ENCODE measurements at regions not wholly inside any gene's neighbourhood (a gene's known extent, or its start where the extent isn't known, plus 50 kb on each side); places are given as distances from the start of the nearest gene placed in this dataset.

DNA sequence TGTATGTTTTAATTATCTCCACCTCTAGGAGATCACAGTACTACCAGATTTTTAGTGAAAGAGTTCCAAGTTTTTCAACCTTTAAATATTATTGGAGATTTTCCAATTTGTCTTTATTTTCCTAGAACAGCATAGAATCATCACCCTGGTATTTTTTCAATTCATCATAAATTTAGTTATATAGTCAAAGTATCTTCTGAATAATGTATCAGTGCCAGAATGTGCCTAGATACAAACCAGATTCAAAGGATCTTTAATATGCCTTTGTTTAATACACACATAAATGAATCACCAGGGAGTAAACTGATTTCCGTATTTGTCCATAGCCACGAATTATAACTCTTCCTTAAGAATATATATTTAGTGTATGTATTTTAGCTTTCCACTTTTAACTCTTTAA lies 1373.1 kb downstream of the STIM2 start:
- H3K4me3 ChIP-seq (ENCODE audit: low read length) = no peak overlapping the region
- H3K36me3 ChIP-seq (ENCODE audit: control insufficient read depth, insufficient read depth, low read length) = no peaks in the 10 kb centered on the region
- H3K27me3 ChIP-seq (ENCODE audit: control insufficient read depth, insufficient read depth, low read length) = no peaks in the 10 kb centered on the region
- H3K27ac ChIP-seq (ENCODE audit: low read length) = no peak overlapping the region
- H3K4me1 ChIP-seq (ENCODE audit: control insufficient read depth, insufficient read depth, low read length) = peaks cover 1% of the 10 kb centered on the region; the same call in 1 of the 2 replicates
- DNase-seq (ENCODE audit: low read depth, low spot score) = no peak
- WGBS (ENCODE audit: insufficient coverage, insufficient read length) = no CpG with 5 or more reads among the region's 2 CpGs
- no peaks in the 10 kb centered on the region for H3K9me3 ChIP-seq (ENCODE audit: control insufficient read depth, insufficient read depth, low read length)

DNA sequence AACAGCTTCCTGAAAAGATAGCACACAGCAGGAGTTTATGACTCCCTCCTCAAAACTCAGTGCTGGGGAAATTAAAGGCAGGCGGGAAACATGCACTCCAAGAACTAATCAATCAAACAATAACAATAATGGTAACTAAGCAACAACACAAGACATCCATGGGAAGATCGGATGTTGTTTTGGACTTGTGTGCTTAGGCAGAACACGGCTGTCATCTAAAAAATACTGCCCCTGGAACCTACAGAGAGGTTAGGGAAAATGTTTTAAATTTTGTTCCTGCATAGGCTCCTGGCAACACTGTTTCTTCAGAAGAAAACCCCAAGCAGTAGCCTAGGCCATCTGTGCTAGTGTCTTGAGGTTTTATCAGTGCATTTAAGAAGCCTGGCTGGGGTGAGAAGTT lies 1378.2 kb downstream of the STIM2 start:
- H3K27ac ChIP-seq (ENCODE audit: low read length) = no peak overlapping the region
- H3K9me3 ChIP-seq (ENCODE audit: control insufficient read depth, insufficient read depth, low read length) = no peaks in the 10 kb centered on the region
- H3K36me3 ChIP-seq (ENCODE audit: control insufficient read depth, insufficient read depth, low read length) = no peaks in the 10 kb centered on the region
- H3K27me3 ChIP-seq (ENCODE audit: control insufficient read depth, insufficient read depth, low read length) = no peaks in the 10 kb centered on the region
- no peaks in the 10 kb centered on the region; the same call in 1 of the 2 replicates for H3K4me1 ChIP-seq (ENCODE audit: control insufficient read depth, insufficient read depth, low read length)
- no peak for DNase-seq (ENCODE audit: low read depth, low spot score)
- H3K4me3 ChIP-seq (ENCODE audit: low read length) = no peak overlapping the region
- no CpG with 5 or more reads among the region's 3 CpGs for WGBS (ENCODE audit: insufficient coverage, insufficient read length)

DNA sequence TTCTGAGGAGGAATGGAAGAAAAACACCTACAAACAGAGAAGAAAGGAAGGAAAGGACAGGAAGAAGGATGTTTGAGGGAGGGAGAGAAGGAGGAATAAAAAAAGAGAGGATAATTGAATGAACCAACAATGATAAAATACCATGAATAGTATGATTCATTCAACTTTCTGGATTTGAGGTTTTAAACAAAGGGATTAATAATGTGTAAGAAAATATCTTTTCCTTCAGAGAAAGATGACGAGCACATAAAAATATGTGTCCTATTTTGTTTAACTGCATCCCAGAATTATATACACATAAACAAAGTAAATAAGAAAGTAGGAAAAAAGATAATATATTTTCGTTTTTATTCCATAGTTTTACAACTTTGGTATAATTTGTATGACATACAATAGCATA lies 1380.4 kb downstream of the STIM2 start:
- no CpG with 5 or more reads among the region's 2 CpGs for WGBS (ENCODE audit: insufficient coverage, insufficient read length)
- H3K27me3 ChIP-seq (ENCODE audit: control insufficient read depth, insufficient read depth, low read length) = no peaks in the 10 kb centered on the region
- H3K4me1 ChIP-seq (ENCODE audit: control insufficient read depth, insufficient read depth, low read length) = no peaks in the 10 kb centered on the region; the same call in 1 of the 2 replicates

GRCh38 chr4:28247805-28248204 lies 1387.2 kb downstream of the STIM2 start:
- Histone ChIP-seq H3K4me1 (ENCODE audit: control insufficient read depth, insufficient read depth, low read length) (no peaks in the 10 kb centered on the region), H3K36me3 (ENCODE audit: control insufficient read depth, insufficient read depth, low read length) (no peaks in the 10 kb centered on the region), H3K9me3 (ENCODE audit: control insufficient read depth, insufficient read depth, low read length) (no peaks in the 10 kb centered on the region), H3K4me3 (ENCODE audit: low read length) (no peak overlapping the region), H3K27ac (ENCODE audit: low read length) (no peak overlapping the region), H3K27me3 (ENCODE audit: control insufficient read depth, insufficient read depth, low read length) (no peaks in the 10 kb centered on the region)
- WGBS (ENCODE audit: insufficient coverage, insufficient read length) = no CpG with 5 or more reads among the region's 2 CpGs
- DNase-seq (ENCODE audit: low read depth, low spot score) = no peak

More for the DNA sequence above, 1380.4 kb downstream of the STIM2 start:
- no peak overlapping the region for H3K27ac ChIP-seq (ENCODE audit: low read length)
- H3K4me3 ChIP-seq (ENCODE audit: low read length) = no peak overlapping the region
- no peak for DNase-seq (ENCODE audit: low read depth, low spot score)
- H3K9me3 ChIP-seq (ENCODE audit: control insufficient read depth, insufficient read depth, low read length) = no peaks in the 10 kb centered on the region
- no peaks in the 10 kb centered on the region for H3K36me3 ChIP-seq (ENCODE audit: control insufficient read depth, insufficient read depth, low read length)

- DNase-seq (ENCODE audit: low read depth, low spot score) = no peak
- Histone ChIP-seq H3K36me3 (ENCODE audit: control insufficient read depth, insufficient read depth, low read length) (no peaks in the 10 kb centered on the region), H3K4me3 (ENCODE audit: low read length) (no peak overlapping the region), H3K4me1 (ENCODE audit: control insufficient read depth, insufficient read depth, low read length) (no peaks in the 10 kb centered on the region), H3K9me3 (ENCODE audit: control insufficient read depth, insufficient read depth, low read length) (no peaks in the 10 kb centered on the region), H3K27me3 (ENCODE audit: control insufficient read depth, insufficient read depth, low read length) (no peaks in the 10 kb centered on the region), H3K27ac (ENCODE audit: low read length) (no peak overlapping the region)
- no CpG with 5 or more reads among the region's 4 CpGs for WGBS (ENCODE audit: insufficient coverage, insufficient read length)
Measured at GRCh38 chr4:28248269-28248668, 1387.6 kb downstream of the STIM2 start.

- no CpG with 5 or more reads among the region's 2 CpGs for WGBS (ENCODE audit: insufficient coverage, insufficient read length)
Measured at GRCh38 chr4:28250646-28251045, 1390.0 kb downstream of the STIM2 start.

GRCh38 chr4:28251831-28252230 lies 1391.2 kb downstream of the STIM2 start:
- Histone ChIP-seq H3K27me3 (ENCODE audit: control insufficient read depth, insufficient read depth, low read length) (no peaks in the 10 kb centered on the region), H3K4me3 (ENCODE audit: low read length) (no peak overlapping the region), H3K27ac (ENCODE audit: low read length) (no peak overlapping the region), H3K36me3 (ENCODE audit: control insufficient read depth, insufficient read depth, low read length) (no peaks in the 10 kb centered on the region), H3K4me1 (ENCODE audit: control insufficient read depth, insufficient read depth, low read length) (no peaks in the 10 kb centered on the region), H3K9me3 (ENCODE audit: control insufficient read depth, insufficient read depth, low read length) (no peaks in the 10 kb centered on the region)
- no CpG with 5 or more reads among the region's 2 CpGs for WGBS (ENCODE audit: insufficient coverage, insufficient read length)
- no peak for DNase-seq (ENCODE audit: low read depth, low spot score)

More at GRCh38 chr4:28250646-28251045, 1390.0 kb downstream of the STIM2 start:
- H3K4me1 ChIP-seq (ENCODE audit: control insufficient read depth, insufficient read depth, low read length) = no peaks in the 10 kb centered on the region
- no peaks in the 10 kb centered on the region for H3K9me3 ChIP-seq (ENCODE audit: control insufficient read depth, insufficient read depth, low read length)
- DNase-seq (ENCODE audit: low read depth, low spot score) = no peak
- H3K27me3 ChIP-seq (ENCODE audit: control insufficient read depth, insufficient read depth, low read length) = no peaks in the 10 kb centered on the region
- H3K4me3 ChIP-seq (ENCODE audit: low read length) = no peak overlapping the region
- no peaks in the 10 kb centered on the region for H3K36me3 ChIP-seq (ENCODE audit: control insufficient read depth, insufficient read depth, low read length)
- H3K27ac ChIP-seq (ENCODE audit: low read length) = no peak overlapping the region

- Histone ChIP-seq H3K27me3 (ENCODE audit: control insufficient read depth, insufficient read depth, low read length) (no peaks in the 10 kb centered on the region), H3K27ac (ENCODE audit: low read length) (no peak overlapping the region), H3K4me1 (ENCODE audit: control insufficient read depth, insufficient read depth, low read length) (no peaks in the 10 kb centered on the region), H3K36me3 (ENCODE audit: control insufficient read depth, insufficient read depth, low read length) (no peaks in the 10 kb centered on the region), H3K9me3 (ENCODE audit: control insufficient read depth, insufficient read depth, low read length) (no peaks in the 10 kb centered on the region), H3K4me3 (ENCODE audit: low read length) (no peak overlapping the region)
- no CpG with 5 or more reads among the region's 3 CpGs for WGBS (ENCODE audit: insufficient coverage, insufficient read length)
- DNase-seq (ENCODE audit: low read depth, low spot score) = no peak
Measured at GRCh38 chr4:28254003-28254402, 1393.4 kb downstream of the STIM2 start.

GRCh38 chr4:28256295-28256694 lies 1395.7 kb downstream of the STIM2 start:
- no peaks in the 10 kb centered on the region for H3K36me3 ChIP-seq (ENCODE audit: control insufficient read depth, insufficient read depth, low read length)
- no CpG with 5 or more reads among the region's 1 CpG for WGBS (ENCODE audit: insufficient coverage, insufficient read length)
- no peaks in the 10 kb centered on the region for H3K4me1 ChIP-seq (ENCODE audit: control insufficient read depth, insufficient read depth, low read length)
- no peak overlapping the region for H3K27ac ChIP-seq (ENCODE audit: low read length)
- H3K27me3 ChIP-seq (ENCODE audit: control insufficient read depth, insufficient read depth, low read length) = no peaks in the 10 kb centered on the region
- no peak for DNase-seq (ENCODE audit: low read depth, low spot score)
- no peak overlapping the region for H3K4me3 ChIP-seq (ENCODE audit: low read length)
- H3K9me3 ChIP-seq (ENCODE audit: control insufficient read depth, insufficient read depth, low read length) = no peaks in the 10 kb centered on the region

DNA sequence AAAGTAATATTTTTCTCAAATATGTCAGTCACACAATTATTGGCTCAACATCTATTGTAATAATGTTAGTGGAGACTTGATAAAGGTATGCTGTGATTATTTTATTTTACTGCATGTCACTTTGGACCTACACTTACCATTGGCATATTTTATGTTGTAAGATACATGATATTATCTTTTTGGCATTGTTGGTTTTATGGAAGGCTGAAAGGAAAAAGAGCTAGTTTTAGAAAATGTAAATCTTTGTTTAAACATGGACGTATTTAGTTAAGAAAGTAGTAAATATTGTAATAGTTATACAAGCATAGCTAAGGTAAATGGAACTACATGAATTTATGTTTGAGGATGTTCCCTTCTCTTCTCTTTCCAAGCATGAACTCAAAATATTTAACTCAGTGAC lies 1399.3 kb downstream of the STIM2 start:
- no peaks in the 10 kb centered on the region for H3K27me3 ChIP-seq (ENCODE audit: control insufficient read depth, insufficient read depth, low read length)
- H3K4me3 ChIP-seq (ENCODE audit: low read length) = no peak overlapping the region
- H3K9me3 ChIP-seq (ENCODE audit: control insufficient read depth, insufficient read depth, low read length) = no peaks in the 10 kb centered on the region
- H3K27ac ChIP-seq (ENCODE audit: low read length) = no peak overlapping the region
- 100% methylated on average over 1 of the region's 1 CpG for WGBS (ENCODE audit: insufficient coverage, insufficient read length)
- H3K36me3 ChIP-seq (ENCODE audit: control insufficient read depth, insufficient read depth, low read length) = no peaks in the 10 kb centered on the region
- H3K4me1 ChIP-seq (ENCODE audit: control insufficient read depth, insufficient read depth, low read length) = no peaks in the 10 kb centered on the region
- DNase-seq (ENCODE audit: low read depth, low spot score) = no peak

DNA sequence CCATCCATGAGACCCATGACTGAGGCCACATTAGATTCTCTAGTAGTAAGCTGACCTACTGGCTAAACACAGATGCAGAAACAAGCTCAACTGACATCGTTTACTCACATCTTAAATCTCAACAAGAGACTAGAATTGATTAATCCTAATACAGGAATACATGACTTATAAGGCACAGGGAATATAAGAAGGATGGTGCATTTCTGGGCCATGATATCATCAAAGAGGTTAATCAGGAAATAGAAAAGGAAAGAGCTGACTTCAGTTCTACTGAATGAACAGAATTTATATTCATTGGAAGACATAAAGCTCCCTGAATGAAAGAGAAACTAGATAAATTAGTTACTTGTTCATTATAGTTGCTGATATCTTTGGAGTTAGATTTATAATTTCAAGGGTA lies 1406.5 kb downstream of the STIM2 start:
- H3K27ac ChIP-seq (ENCODE audit: low read length) = no peak overlapping the region
- no peaks in the 10 kb centered on the region for H3K36me3 ChIP-seq (ENCODE audit: control insufficient read depth, insufficient read depth, low read length)
- no peaks in the 10 kb centered on the region for H3K4me1 ChIP-seq (ENCODE audit: control insufficient read depth, insufficient read depth, low read length)
- WGBS (ENCODE audit: insufficient coverage, insufficient read length) = no CpG with 5 or more reads among the region's 1 CpG
- H3K27me3 ChIP-seq (ENCODE audit: control insufficient read depth, insufficient read depth, low read length) = no peaks in the 10 kb centered on the region
- no peak for DNase-seq (ENCODE audit: low read depth, low spot score)
- H3K4me3 ChIP-seq (ENCODE audit: low read length) = no peak overlapping the region
- no peaks in the 10 kb centered on the region for H3K9me3 ChIP-seq (ENCODE audit: control insufficient read depth, insufficient read depth, low read length)
